Kidney (tissue), 13 donors: ENCODE measurements at regions not wholly inside any gene's neighbourhood (a gene's known extent, or its start where the extent isn't known, plus 50 kb on each side); places are given as distances from the start of the nearest gene placed in this dataset.

Experiments
- DNase-seq, 5 donors: peaks; one replicate each; pipeline ENCODE4 v3.0.0-alpha.2; 2013 to 2020
- FAIRE-seq: peaks from 2 replicates; lab custom pipeline; 2012; peaks lifted over from hg19 to GRCh38; lab: Jason Lieb, UNC
- H3K27ac ChIP-seq, 2 donors: one replicate each; pipeline ENCODE4 v1.7.0; 2013; ENCODE audit warnings: low read depth in 2 of 2, low read length in 2 of 2, inconsistent platforms in 1 of 2
- H3K27me3 ChIP-seq: one replicate; pipeline ENCODE4 v1.7.1; 2013; ENCODE audit warnings: low read length, inconsistent platforms; ENCODE audit not compliant: control insufficient read depth, insufficient read depth
- H3K36me3 ChIP-seq, 3 donors: one replicate each; pipeline versions ENCODE4 v1.7.0 to v1.7.1; 2013; ENCODE audit warnings: low read length in 3 of 3, control low read depth in 1 of 3, inconsistent platforms in 1 of 3; ENCODE audit not compliant: insufficient read depth in 3 of 3, control insufficient read depth in 2 of 3
- H3K4me1 ChIP-seq, 3 donors: one replicate each; pipeline versions ENCODE4 v1.7.0 to v1.7.1; 2013; ENCODE audit warnings: low read length in 3 of 3, inconsistent platforms in 1 of 3, low read depth in 1 of 3; ENCODE audit not compliant: control insufficient read depth in 2 of 3, insufficient read depth in 2 of 3
- H3K4me3 ChIP-seq, 3 donors: one replicate each; pipeline versions ENCODE4 v1.7.0 to v1.8.1; 2013; ENCODE audit warnings: low read length in 3 of 3, control low read depth in 1 of 3, inconsistent platforms in 1 of 3
- H3K9ac ChIP-seq, 3 donors: one replicate each; pipeline versions ENCODE4 v1.7.0 to v1.7.1; 2013; ENCODE audit warnings: low read length in 3 of 3, control low read depth in 1 of 3, inconsistent platforms in 1 of 3
- H3K9me3 ChIP-seq, 3 donors: one replicate each; pipeline versions ENCODE4 v1.7.0 to v1.7.1; 2013; ENCODE audit warnings: low read length in 3 of 3, control low read depth in 1 of 3, inconsistent platforms in 1 of 3; ENCODE audit not compliant: control insufficient read depth in 2 of 3, insufficient read depth in 1 of 3
- CTCF ChIP-seq: IDR thresholded peaks from 3 replicates; pipeline ENCODE4 v1.5.1; 2012; ENCODE audit warnings: mild to moderate bottlenecking, moderate library complexity, borderline replicate concordance; ENCODE audit not compliant: insufficient read depth; ENCODE audit errors: extremely low read depth
- intact Hi-C: fragments of 100-400 bp; cut with DNase I; formaldehyde crosslinking; loops from one replicate; pipeline ENCODE4 v1.11.1; 2022
- donor health status: control.
- donor health status: control.
- donor health status: control.
- donor health status: control.
- donor health status: control.
- donor health status: DM: yes; HTN: yes; CAD: no.
- donor health status: Normal renal cell carcinoma (clear cell type).

GRCh38 chr15:39451121-39451688, 129.7 kb upstream of the THBS1 start:
- TF ChIP-seq CTCF = no peak

GRCh38 chr15:39451871-39452270, 129.0 kb upstream of the THBS1 start:
- TF ChIP-seq CTCF = no peak
- Histone ChIP-seq H3K9me3 (no peaks in the 10 kb centered on the region), H3K27ac (no peak overlapping the region), H3K9ac (no peak overlapping the region), H3K4me1 (no peaks in the 10 kb centered on the region), H3K36me3 (no peaks in the 10 kb centered on the region), H3K27me3 (no peaks in the 10 kb centered on the region), H3K4me3 (no peak overlapping the region)
- intact Hi-C loops = no loop called here
- no peak for FAIRE-seq
- no peak for DNase-seq

More at GRCh38 chr15:39451121-39451688, 129.7 kb upstream of the THBS1 start:
- intact Hi-C loops = no loop called here
- Histone ChIP-seq H3K27me3 (no peaks in the 10 kb centered on the region), H3K9me3 (no peaks in the 10 kb centered on the region), H3K9ac (no peak overlapping the region), H3K27ac (no peak overlapping the region), H3K4me1 (no peaks in the 10 kb centered on the region), H3K4me3 (no peak overlapping the region), H3K36me3 (no peaks in the 10 kb centered on the region)
- FAIRE-seq = no peak
- DNase-seq = no peak

GRCh38 chr15:39453620-39454019, 127.3 kb upstream of the THBS1 start:
- no peak overlapping the region for H3K27ac ChIP-seq
- no peaks in the 10 kb centered on the region for H3K27me3 ChIP-seq
- DNase-seq (no peak), FAIRE-seq (no peak)
- H3K9ac ChIP-seq = no peak overlapping the region
- H3K36me3 ChIP-seq = no peaks in the 10 kb centered on the region
- no peak overlapping the region for H3K4me3 ChIP-seq
- no peak for TF ChIP-seq CTCF
- H3K9me3 ChIP-seq = no peaks in the 10 kb centered on the region
- intact Hi-C loops = no loop called here
- H3K4me1 ChIP-seq = no peaks in the 10 kb centered on the region
